EH (cell line): ENCODE measurements at regions not wholly inside any gene's neighbourhood (a gene's known extent, or its start where the extent isn't known, plus 50 kb on each side); places are given as distances from the start of the nearest gene placed in this dataset.
A peak's percentile ranks its signal among the peaks of the same experiment; 100 is the strongest.
"Not testable (repeated sequence)": the region's sequence is repeated elsewhere in the genome, so short reads cannot be mapped to it uniquely, and the experiment has no call there.

Experiments used
- DNase-seq: peaks from one replicate; pipeline ENCODE4 v3.0.0-alpha.2; 2015; ENCODE audit warnings: low read depth

DNA sequence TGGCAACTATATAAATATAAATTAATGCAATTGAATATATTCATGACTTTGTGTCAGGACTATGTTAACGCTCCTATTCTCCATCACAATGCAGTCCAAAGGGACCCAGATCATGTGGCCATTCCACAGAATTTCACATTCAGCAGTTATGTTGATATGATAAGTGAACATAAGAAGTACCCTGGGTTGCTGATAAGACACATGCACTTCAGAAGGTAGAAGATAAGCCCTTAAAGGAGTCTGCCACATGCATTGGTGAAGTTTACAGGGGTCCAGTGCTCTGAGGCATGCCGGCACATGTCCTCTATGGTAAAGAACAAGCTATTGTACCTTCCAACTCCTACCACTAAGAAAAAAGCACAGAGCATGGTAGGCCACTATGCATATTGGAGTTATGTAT lies 76.4 kb downstream of the PHAX start:
- no peak for DNase-seq

GRCh38 chr5:126680191-126680817 lies 79.6 kb downstream of the PHAX start:
- peak; percentile 92 for DNase-seq

- not testable (repeated sequence) for DNase-seq
Observed at GRCh38 chr5:126681314-126681713, 80.6 kb downstream of the PHAX start.

DNA sequence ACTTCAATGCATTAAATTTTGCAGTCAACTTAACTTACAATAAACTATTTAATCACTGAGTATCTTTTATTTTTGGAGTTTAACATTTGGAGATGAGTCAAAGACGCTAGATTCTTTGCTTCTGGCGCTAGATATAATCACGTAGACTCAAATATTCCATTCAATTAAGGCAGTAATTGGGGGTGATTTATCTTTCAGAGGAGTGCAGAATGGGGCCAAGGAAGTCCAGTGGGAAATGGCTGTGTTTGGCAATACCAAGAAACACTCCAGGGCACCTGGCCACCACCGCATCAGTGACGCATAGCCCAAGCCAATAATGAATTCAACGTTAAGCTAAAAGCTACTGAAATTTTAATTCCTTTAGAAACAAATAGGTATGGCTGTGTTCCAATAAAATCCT lies 81.2 kb downstream of the PHAX start:
- DNase-seq: no peak

- DNase-seq: no peak
Observed at GRCh38 chr5:126682856-126683255, 82.1 kb downstream of the PHAX start.

DNA sequence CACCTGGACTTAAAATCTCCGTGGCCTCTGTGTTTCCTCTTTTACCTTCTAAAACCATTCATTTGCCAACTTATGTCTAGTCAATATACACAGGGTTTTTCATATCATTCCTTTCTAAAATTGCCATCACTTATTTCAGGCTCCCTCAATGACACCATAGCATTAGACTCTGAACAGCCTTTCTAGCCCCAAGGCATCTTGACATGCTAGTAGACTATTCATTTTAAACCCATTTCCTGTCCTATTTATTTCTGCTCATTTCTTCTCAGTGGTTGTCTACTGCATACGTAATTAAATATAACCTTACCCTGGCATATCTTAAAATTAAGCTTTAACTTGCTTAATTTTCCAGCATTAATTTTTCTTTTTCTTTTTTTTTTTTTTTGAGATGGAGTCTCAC lies 83.2 kb downstream of the PHAX start:
- DNase-seq: peak; percentile 26

DNA sequence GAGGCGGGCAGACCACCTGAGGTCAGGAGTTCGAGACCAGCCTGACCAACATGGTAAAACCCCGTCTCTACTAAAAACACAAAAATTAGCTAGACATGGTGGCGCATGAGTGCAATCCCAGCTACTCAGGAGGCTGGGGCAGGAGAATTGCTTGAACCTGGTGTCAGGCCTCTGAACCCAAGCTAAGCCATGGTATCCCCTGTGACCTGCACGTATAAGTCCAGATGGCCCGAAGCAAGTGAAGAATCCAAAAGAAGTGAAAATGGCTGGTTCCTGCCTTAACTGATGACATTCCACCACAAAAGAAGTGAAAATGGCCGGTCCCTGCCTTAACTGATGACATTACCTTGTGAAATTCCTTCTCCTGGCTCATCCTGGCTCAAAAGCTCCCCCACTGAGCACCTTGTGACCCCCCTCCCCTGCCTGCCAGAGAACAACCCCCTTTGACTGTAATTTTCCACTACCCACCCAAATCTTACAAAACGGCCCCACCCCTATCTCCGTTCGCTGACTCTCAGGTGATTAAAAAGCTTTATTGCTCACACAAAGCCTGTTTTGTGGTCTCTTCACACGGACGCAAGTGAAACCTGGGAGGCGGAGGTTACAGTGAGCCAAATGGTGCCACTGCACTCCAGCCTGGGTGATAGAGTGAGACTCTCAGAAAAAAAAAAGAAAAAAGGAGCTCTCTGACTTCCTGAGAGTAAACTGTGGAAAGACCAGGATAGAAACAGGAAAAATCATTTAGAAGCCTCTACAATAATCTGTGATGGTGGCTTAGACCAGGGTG lies 84.1 kb downstream of the PHAX start:
- DNase-seq: not testable (repeated sequence)

DNA sequence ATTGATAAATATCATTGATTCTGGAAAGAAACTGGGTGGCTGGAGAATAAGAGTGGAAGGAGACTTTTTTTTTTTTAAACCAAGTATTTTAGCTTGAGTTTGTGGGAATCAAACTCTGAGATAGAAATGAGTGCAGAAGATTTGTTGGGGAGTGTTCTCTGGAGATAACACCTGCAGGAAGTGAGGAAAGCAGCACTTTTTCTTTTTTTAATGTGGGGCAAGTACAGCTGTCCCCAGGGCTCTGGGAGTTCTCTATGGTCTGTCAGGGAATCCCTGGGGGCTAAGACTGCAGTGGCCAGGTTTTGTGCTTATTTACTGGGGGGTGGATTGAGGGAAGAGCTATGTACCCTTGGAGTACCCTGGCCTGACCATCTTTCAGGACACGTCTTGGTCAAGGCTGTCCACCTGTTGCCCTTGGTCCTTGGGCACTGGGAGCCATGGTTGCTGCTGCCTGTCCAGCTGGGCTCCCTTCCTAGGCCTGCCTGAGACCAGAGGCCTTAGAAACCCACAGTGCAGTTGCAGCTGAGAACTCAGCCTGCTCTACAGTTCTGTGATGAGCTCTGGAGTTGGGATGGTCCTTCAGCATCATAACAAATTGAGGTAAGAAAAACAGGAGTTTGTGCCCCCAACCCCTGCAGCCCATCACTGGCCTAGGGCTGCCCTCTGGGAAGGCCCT lies 85.8 kb downstream of the PHAX start:
- no peak for DNase-seq

- no peak for DNase-seq
Observed at GRCh38 chr5:126692971-126693370, 84.0 kb upstream of the LMNB1 start.

DNA sequence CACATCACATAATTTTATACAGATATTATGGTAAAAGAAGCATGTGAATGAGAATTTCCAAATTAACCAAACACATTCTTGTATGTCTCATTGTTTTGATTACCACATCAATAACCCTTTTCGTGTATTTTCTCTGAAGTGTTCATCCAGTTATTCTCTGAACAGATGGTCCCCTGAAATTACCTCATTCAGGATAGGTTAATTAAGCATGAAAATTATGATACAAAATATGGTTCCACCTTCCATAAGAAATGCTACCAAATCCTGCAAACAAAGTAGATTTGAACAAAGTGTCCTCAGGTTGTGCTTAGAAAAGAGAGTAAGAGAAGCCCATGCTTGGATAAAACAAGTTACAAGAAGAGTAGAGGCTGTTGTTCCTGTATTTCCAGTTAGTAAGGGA lies 83.1 kb upstream of the LMNB1 start:
- DNase-seq: no peak

- peak; percentile 72 for DNase-seq
Observed at GRCh38 chr5:126694403-126694802, 82.5 kb upstream of the LMNB1 start.

GRCh38 chr5:126695091-126695490 lies 81.8 kb upstream of the LMNB1 start:
- DNase-seq: peak; percentile 17

- peak; percentile 14 for DNase-seq
Observed at GRCh38 chr5:126707080-126707479, 69.9 kb upstream of the LMNB1 start.

- no peak for DNase-seq
Observed at GRCh38 chr5:126715765-126716164, 61.2 kb upstream of the LMNB1 start.

DNA sequence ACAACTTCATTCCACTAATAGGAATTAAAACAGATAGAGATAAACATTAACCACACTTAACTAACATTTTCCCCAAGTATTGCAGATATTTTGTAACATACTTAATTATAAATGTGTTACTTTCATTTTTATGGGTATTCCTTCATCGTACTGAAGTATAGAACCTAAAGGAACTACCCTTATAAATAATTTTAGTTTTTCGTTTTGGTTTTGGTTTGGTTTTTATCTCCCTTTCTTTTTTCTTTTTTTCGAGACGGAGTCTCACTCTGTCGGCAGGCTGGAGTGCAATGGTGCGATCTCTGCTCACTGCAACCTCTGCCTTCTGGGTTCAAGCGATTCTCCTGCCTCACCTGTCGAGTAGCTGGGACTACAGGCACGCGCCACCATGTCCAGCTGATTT lies 60.1 kb upstream of the LMNB1 start:
- DNase-seq: no peak

- peak; percentile 21 for DNase-seq
Observed at GRCh38 chr5:126718236-126718868, 58.6 kb upstream of the LMNB1 start.

- DNase-seq: no peak
Observed at GRCh38 chr5:126720369-126720768, 56.6 kb upstream of the LMNB1 start.

DNA sequence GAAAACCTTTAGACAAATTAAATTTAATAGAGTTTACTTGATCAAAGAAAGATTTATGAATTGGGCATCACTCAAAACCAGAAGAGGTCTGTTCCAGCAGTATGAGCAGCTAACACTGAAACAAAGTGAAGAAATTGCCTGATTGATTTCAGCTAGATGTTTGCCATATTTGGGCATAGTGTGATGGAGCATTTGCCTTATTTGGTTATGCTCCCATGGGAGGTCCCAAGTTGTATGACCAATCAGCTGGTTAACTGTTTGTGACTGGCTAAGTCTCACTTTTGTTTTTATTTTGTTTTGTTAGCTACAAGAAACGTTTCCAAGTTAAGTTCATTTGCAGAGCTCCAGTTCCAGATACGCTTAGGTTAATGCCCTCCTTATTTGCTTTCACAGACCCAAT lies 53.3 kb upstream of the LMNB1 start:
- DNase-seq: no peak
